DOHH2 (cell line): ENCODE measurements at regions not wholly inside any gene's neighbourhood (a gene's known extent, or its start where the extent isn't known, plus 50 kb on each side); places are given as distances from the start of the nearest gene placed in this dataset.

Source experiments
- H3F3A ChIP-seq: fragments of 200-600 bp; sonication (generic), shearing (Covaris generic); 2 replicates; pipeline ENCODE4 v1.6.0; 2016; ENCODE audit warnings: antibody characterized with exemption, mild to moderate bottlenecking; ENCODE audit not compliant: control insufficient read depth, insufficient read depth
- H3K27ac ChIP-seq: fragments of 200-600 bp; sonication (generic); 2 replicates; pipeline ENCODE4 v1.5.1; 2014; ENCODE audit warnings: low read depth, mild to moderate bottlenecking, low read length, moderate library complexity
- H3K27me3 ChIP-seq: fragments of 200-600 bp; sonication (generic); 2 replicates; pipeline ENCODE4 v1.6.1; 2014; ENCODE audit warnings: mild to moderate bottlenecking, low read length, mixed read lengths; ENCODE audit not compliant: control insufficient read depth
- H3K36me3 ChIP-seq: fragments of 200-600 bp; sonication (generic); 2 replicates; pipeline ENCODE4 v1.6.1; 2014; ENCODE audit warnings: mild to moderate bottlenecking, low read length, moderate library complexity, mixed read lengths; ENCODE audit not compliant: control insufficient read depth
- H3K4me1 ChIP-seq: fragments of 200-600 bp; sonication (generic); 2 replicates; pipeline ENCODE4 v1.6.1; 2014; ENCODE audit warnings: mild to moderate bottlenecking, low read length, mixed read lengths; ENCODE audit not compliant: control insufficient read depth
- H3K4me2 ChIP-seq: fragments of 200-600 bp; sonication (generic); 2 replicates; pipeline ENCODE4 v1.6.0; 2014; ENCODE audit warnings: mild to moderate bottlenecking, low read length, moderate library complexity
- H3K4me3 ChIP-seq: fragments of 200-600 bp; sonication (generic); 2 replicates; pipeline ENCODE4 v1.5.1; 2014; ENCODE audit warnings: mild to moderate bottlenecking, low read length, mixed read lengths
- H3K79me2 ChIP-seq: fragments of 200-600 bp; sonication (generic); 2 replicates; pipeline ENCODE4 v1.6.1; 2014; ENCODE audit warnings: mild to moderate bottlenecking, low read length, mixed read lengths; ENCODE audit not compliant: control insufficient read depth
- H3K9me2 ChIP-seq: fragments of 200-600 bp; sonication (generic); replicated peaks from 2 replicates; pipeline ENCODE4 v1.6.1; 2014; ENCODE audit warnings: mild to moderate bottlenecking, low read length, mixed read lengths; ENCODE audit not compliant: control insufficient read depth
- H3K9me3 ChIP-seq: fragments of 200-600 bp; sonication (generic); 2 replicates; pipeline ENCODE4 v1.6.1; 2014; ENCODE audit warnings: antibody characterized with exemption, low read length, mixed read lengths; ENCODE audit not compliant: control insufficient read depth, insufficient read depth
- H4K20me1 ChIP-seq: fragments of 200-600 bp; sonication (generic); 2 replicates; pipeline ENCODE4 v1.6.0; 2014; ENCODE audit warnings: low read depth, mild to moderate bottlenecking, antibody characterized with exemption, low read length, moderate library complexity; ENCODE audit not compliant: control insufficient read depth, insufficient read depth
- CTCF ChIP-seq: fragments of 200-600 bp; sonication (generic); IDR thresholded peaks from one replicate; pipeline ENCODE4 v1.5.1; 2014; ENCODE audit warnings: antibody characterized with exemption, mild to moderate bottlenecking, low read depth, low read length; ENCODE audit not compliant: poor library complexity, severe bottlenecking
- EZH2phosphoT487 ChIP-seq: fragments of 200-600 bp; sonication (generic); IDR thresholded peaks from 2 replicates; pipeline ENCODE4 v1.6.1; 2017; ENCODE audit warnings: borderline replicate concordance, mild to moderate bottlenecking, antibody characterized with exemption, low read length, moderate library complexity, mixed read lengths

- no peaks in the 10 kb centered on the region for H3K36me3 ChIP-seq
- no peak overlapping the region for H3K4me2 ChIP-seq
- no peak for TF ChIP-seq EZH2phosphoT487
- TF ChIP-seq CTCF, result peak; percentile 91
- no peaks in the 10 kb centered on the region for H3K79me2 ChIP-seq
- H4K20me1 ChIP-seq, result no peaks in the 10 kb centered on the region
- no peaks in the 10 kb centered on the region for H3F3A ChIP-seq
- H3K9me3 ChIP-seq, result peaks cover 7% of the 10 kb centered on the region
- no peak overlapping the region for H3K4me3 ChIP-seq
- no peak overlapping the region for H3K27ac ChIP-seq
- peaks cover 18% of the 10 kb centered on the region for H3K27me3 ChIP-seq
- H3K4me1 ChIP-seq, result no peaks in the 10 kb centered on the region
- H3K9me2 ChIP-seq, result no peaks in the 10 kb centered on the region
These were observed 113.5 kb upstream of the RPL38 start for GRCh38 chr17:74089869-74090464.

GRCh38 chr17:74094651-74095050 lies 108.8 kb upstream of the RPL38 start:
- H3K4me2 ChIP-seq, result no peak overlapping the region
- peaks cover 28% of the 10 kb centered on the region for H3K27me3 ChIP-seq
- no peaks in the 10 kb centered on the region for H3F3A ChIP-seq
- no peaks in the 10 kb centered on the region for H3K79me2 ChIP-seq
- H3K36me3 ChIP-seq, result no peaks in the 10 kb centered on the region
- no peaks in the 10 kb centered on the region for H3K4me1 ChIP-seq
- H3K27ac ChIP-seq, result no peak overlapping the region
- no peak overlapping the region for H3K4me3 ChIP-seq
- no peaks in the 10 kb centered on the region for H3K9me2 ChIP-seq
- no peaks in the 10 kb centered on the region for H3K9me3 ChIP-seq
- H4K20me1 ChIP-seq, result no peaks in the 10 kb centered on the region
- TF ChIP-seq EZH2phosphoT487, result no peak
- no peak for TF ChIP-seq CTCF

GRCh38 chr17:74096456-74096855 lies 107.0 kb upstream of the RPL38 start:
- no peak for TF ChIP-seq EZH2phosphoT487
- TF ChIP-seq CTCF, result no peak

More at GRCh38 chr17:74096456-74096855, 107.0 kb upstream of the RPL38 start:
- Histone ChIP-seq H3K9me2 (no peaks in the 10 kb centered on the region), H3K4me3 (no peak overlapping the region), H3K27ac (no peak overlapping the region), H3K79me2 (no peaks in the 10 kb centered on the region), H3F3A (no peaks in the 10 kb centered on the region), H3K4me2 (no peak overlapping the region), H3K4me1 (no peaks in the 10 kb centered on the region), H3K36me3 (no peaks in the 10 kb centered on the region), H4K20me1 (no peaks in the 10 kb centered on the region), H3K9me3 (no peaks in the 10 kb centered on the region), H3K27me3 (peaks cover 23% of the 10 kb centered on the region)
